ENCODE measurements at regions not wholly inside any gene's neighbourhood (a gene's known extent, or its start where the extent isn't known, plus 50 kb on each side); places are given as distances from the start of the nearest gene placed in this dataset.
"Not testable (repeated sequence)": the region's sequence is repeated elsewhere in the genome, so short reads cannot be mapped to it uniquely, and the experiment has no call there.

DNA sequence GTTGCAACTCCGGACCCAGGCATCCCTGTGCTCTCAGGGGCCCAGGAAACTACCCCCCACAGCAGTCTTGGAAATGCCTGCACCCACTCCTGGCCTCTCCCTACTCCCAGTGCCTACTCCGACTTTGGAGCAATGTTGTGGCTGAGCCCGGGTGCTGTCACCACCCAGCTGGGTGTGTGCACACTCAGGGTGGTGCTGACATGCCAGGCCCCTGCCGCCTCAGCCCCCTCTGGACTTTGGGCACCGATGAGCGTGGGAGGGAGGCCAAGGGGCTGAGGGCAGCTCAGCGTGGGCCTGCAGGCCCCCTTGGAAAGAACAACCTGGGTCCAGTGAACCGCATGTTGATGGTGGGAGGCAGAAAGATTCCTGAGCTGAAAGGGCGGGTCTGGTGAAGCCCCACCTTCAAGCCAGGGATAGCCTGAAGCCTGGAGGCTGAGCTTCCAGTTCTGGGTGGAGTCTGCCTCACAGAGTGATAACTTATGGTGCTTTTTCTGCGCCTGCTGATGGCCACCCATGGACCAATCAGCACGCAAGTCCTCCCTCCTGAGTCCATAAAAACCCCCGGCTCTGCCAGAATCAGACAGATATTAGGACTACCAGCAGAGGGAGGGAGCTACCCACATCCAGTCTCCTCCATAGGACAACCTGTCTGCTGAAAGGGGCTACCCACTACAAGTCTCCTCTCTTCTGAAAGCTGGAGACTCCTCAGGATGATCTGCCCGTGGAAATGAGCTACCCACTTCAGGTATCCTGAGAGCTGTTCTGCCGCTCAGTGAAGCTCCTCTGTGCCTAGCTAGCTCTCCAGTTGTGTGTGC lies 380.4 kb upstream of the SORCS1 start:
- FAIRE-seq, result no peak

DNA sequence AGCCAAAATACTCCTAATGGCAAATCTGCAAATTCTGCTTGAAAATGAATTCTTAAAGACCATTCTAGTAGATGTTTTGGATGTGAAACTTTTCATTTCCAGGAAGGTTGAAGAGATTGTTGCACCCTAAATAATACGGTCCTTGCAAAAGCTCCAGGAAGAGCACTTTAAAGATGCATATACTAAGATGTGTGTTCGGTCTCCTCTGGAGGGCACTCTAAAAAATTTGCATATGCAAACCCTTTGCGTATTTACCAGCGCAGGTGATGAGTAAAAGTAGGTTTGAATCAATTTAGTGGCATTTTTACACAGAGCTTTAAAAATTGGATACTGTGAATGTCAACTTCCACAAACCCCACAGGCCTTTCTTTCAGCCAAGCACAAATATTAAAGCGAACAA lies 378.1 kb upstream of the SORCS1 start:
- no peak for FAIRE-seq

DNA sequence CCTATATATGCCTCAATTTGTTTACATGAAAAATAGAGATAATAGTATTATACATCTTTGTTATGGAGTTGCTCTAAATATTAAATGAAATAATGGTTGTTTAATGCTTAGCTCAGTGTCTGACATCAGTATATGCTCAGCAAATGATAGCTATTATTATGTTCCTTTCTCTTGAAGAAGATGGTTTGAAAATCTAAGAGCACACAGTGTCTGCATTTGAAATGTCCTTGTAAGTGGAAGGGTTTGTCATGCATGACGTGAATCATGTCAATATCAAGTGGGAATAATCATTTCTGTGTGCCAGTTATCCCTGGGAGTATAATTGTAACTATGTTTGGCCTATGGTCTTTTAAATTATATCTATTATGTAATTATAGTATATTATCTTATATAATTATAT lies 377.5 kb upstream of the SORCS1 start:
- FAIRE-seq, result no peak

DNA sequence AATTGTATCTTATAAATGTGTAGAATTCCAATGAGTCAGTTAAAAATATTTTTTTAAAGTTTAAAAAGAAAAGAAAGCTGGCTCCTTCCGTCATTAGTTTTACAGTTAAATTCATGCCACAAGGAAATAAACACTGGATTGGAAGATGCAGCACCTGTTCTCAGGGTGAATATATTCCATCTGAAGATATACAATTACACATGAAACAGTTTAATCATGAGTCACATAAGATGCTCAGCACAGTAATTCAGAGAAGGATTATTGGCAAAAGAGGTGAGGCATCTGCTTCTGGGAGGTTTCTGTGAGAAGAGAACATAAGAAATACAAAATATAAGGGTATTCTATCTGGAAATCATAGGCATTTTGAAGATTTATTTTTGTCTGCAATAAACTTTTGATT lies 376.5 kb upstream of the SORCS1 start:
- no peak for FAIRE-seq

DNA sequence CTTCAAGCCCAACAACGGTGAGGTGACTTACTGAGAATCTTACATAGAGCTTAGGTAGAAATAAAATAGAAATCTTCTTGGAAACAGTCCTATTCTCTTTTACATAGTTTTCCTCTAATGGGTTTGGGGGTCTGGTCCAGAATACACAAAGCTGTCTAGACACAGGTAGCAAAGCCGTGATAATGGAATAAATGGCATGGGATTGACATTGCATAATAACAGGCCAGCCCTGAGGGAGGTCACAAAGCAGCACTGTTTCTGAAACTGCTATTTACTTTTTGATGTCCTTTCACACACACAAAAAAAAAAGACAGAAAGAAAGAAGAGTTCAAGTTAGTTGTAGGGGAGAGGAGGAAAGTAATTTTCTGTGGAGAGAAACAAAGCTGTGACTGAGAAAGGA lies 364.8 kb upstream of the SORCS1 start:
- FAIRE-seq, result no peak

- no peak for FAIRE-seq
Measured at GRCh38 chr10:107520348-107520747, 355.8 kb upstream of the SORCS1 start.

DNA sequence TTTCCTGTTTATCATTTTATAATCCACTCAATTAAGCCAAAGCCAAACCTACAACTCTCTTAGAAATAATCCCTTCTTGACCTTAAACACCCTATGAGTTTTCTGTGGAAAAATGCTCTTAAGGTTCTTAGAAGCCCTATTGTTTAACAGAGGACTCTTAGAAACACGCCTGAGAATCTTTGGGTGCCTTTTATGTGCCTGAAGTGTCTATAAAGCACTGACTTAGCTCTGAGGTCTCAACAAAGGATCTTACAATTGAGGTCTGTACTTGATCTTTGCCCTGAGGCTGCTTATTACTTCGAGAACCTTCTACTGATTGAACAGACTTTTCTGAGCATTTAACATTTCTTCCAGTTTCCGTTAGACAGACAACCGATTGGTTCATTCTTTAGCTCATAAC lies 353.3 kb upstream of the SORCS1 start:
- no peak for FAIRE-seq

DNA sequence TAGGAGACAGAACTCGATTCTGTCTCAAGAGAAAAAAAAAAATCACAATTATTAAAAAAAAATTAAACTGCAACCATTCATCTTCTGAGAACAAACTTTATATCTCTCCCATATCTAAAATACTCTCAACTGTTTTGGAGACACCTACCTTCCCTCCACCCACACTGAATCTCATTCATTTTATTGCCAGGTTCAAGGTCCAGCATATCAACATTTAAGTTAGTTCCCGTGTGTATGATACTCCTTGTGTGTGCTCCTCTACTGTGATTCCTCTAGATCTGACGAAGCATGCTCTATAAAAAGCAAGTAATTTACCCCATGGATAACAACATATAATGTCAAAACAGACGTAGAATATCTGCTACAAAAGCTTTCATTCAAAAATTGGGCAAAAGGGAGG lies 351.8 kb upstream of the SORCS1 start:
- no peak for FAIRE-seq

DNA sequence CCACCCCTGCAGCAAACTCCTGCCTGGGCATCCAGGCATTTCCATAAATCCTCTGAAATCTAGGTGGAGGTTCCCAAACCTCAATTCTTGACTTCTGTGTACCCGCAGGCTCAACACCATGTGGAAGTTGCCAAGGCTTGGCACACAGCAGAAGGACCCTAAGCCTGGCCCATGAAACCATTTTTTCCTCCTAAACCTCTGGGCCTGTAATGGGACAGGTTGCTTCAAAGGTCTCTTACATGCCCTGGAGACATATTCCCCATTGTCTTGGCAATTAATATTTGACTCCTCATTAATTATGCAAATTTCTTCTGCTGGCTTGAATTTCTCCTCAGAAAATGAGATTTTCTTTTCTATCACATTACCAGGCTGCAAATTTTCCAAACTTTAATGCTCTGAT lies 339.5 kb upstream of the SORCS1 start:
- not testable (repeated sequence) for FAIRE-seq

- FAIRE-seq, result no peak
Measured at GRCh38 chr10:107502229-107502985, 337.9 kb upstream of the SORCS1 start.

- FAIRE-seq, result no peak
Measured at GRCh38 chr10:107498983-107499382, 334.5 kb upstream of the SORCS1 start.

GRCh38 chr10:107497024-107497423 lies 332.5 kb upstream of the SORCS1 start:
- no peak for FAIRE-seq

DNA sequence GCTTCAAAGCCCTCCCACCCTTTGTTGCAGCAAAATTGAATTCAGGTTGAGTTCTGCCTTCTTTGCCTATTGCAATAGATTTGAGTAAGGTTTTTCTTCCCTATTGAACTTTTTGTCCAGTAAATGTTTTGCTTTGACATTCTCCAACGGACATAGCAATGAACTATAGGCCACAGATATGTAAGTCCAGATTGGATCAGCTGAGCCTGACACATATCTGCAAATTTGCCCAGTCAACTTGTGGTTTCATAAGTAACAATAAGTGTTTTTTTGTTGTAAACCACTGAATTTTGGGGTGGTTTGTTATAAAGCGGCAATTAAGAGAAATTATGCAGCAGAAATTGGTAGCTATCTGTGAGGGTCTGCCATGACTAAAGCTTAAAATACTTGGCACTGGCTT lies 332.1 kb upstream of the SORCS1 start:
- FAIRE-seq, result no peak

- FAIRE-seq, result no peak
Measured at GRCh38 chr10:107492389-107492788, 327.9 kb upstream of the SORCS1 start.

DNA sequence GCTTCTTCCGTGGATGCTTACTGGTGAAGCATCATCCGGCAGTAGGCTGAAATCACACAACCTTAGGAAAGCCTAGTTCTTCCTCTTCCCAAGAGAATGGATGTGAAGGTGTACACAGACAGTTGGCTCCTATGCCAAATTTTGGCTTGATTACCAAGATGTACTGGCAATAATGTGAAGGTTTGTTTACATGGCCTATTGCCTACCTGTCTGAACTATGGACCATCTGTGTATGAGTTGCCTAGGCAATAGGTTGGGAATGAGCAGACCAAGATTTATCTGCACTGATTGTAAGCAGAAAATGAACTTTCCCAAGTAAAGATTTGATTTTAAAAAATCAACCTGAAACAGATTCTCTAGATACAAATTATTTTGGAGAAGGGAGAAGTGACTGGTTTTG lies 325.9 kb upstream of the SORCS1 start:
- FAIRE-seq, result no peak

GRCh38 chr10:107487284-107487683 lies 322.8 kb upstream of the SORCS1 start:
- no peak for FAIRE-seq

- no peak for FAIRE-seq
Measured at GRCh38 chr10:107485019-107485418, 320.5 kb upstream of the SORCS1 start.

GRCh38 chr10:107481881-107482280 lies 317.4 kb upstream of the SORCS1 start:
- FAIRE-seq, result no peak

GRCh38 chr10:107481224-107481623 lies 316.7 kb upstream of the SORCS1 start:
- no peak for FAIRE-seq

DNA sequence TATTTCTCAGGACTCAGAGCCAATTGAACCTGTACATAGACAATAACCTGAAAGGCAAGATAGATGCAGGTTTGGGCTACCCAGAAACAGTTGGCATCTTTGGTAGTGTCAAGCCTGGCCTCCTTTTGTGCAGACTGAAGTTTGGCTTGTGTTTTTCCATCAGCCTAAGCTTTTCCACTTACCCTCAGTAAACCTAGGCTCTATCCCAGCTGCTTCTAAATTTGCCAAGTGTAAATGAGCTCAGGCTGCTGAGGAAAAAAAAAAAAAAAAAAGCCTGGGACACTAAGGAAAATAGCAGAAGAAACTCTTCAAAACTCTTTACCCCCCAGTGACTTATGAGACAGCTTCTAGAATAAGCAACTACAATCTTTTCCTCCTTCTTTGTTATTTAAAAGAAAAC lies 316.3 kb upstream of the SORCS1 start:
- FAIRE-seq, result no peak

- FAIRE-seq, result no peak
Measured at GRCh38 chr10:107477266-107477665, 312.8 kb upstream of the SORCS1 start.

DNA sequence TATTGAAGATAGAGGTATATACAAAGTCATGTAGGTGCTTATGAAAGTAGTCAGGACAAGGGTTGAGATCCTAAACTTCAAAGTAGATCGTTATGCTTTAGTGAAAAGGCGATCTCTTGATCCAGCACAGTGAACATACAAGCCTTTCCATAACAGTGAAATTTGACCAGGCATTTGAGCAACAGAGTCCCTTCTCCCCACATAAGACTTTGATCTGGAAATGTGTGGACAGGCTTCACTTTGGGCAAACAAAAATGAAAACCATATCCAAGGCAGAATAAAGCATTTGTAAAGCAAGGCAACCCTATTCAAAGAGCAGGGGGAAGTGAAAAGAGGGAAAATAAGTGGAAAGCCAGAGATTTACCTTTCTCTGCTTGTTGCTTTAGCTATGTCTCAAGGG lies 311.9 kb upstream of the SORCS1 start:
- FAIRE-seq, result no peak

DNA sequence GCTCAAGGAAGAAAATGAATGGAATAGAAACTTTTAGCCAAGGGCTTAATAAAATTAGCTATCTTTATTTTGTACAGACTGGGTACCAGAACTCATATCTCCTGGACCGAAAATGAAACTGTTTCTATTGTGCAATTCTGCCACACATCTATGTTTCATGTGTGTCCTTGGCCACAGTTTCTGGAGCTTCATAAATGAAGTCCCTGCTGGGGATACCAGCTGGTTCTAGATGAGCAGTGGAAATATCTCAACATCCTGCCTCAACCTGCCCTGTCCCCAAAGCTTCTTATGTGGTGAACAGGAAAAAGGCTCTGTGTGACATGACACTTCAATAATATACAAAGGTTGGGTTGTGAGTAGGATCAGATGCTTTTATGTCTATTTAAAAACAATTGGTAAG lies 310.1 kb upstream of the SORCS1 start:
- no peak for FAIRE-seq

- FAIRE-seq, result no peak
Measured at GRCh38 chr10:107473225-107473624, 308.7 kb upstream of the SORCS1 start.

DNA sequence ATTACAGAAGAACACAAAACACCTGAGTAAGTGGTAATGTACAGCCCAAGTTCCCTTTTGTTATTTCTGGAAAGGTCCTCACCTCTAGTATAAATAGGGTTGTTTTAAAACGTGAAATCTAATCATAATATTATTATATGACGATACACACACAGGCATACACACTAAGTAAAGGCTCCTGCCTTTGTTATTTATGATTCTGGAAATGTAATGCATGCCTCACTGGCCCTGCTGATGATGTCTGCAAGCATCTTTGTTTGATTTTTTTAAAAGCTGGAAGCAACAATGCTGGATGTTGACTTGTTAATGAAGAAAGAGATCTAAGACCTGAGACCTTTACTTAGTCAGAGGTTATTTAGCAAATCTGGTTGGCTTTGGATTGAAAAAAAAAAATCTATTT lies 307.4 kb upstream of the SORCS1 start:
- FAIRE-seq, result no peak

Data from islet of Langerhans (tissue), 1 donor.